ENCODE measurements at regions not wholly inside any gene's neighbourhood (a gene's known extent, or its start where the extent isn't known, plus 50 kb on each side); places are given as distances from the start of the nearest gene placed in this dataset.

GRCh38 chr4:52187603-52188002 is 136.5 kb downstream of the SPATA18 start:
- Histone ChIP-seq H3F3A (ENCODE audit: low read length, unreplicated experiment) (no peaks in the 10 kb centered on the region), H3K27me3 (ENCODE audit: low read length) (peaks cover 20% of the 10 kb centered on the region), H3K4me3 (ENCODE audit: low read length) (no peak overlapping the region), H3K36me3 (ENCODE audit: low read depth, low read length) (no peaks in the 10 kb centered on the region), H3K9me2 (replicated peaks; ENCODE audit: low read length) (no peaks in the 10 kb centered on the region), H2AFZ (ENCODE audit: low read length) (no peak overlapping the region), H3K9me3 (ENCODE audit: low read length) (no peaks in the 10 kb centered on the region), H3K4me2 (ENCODE audit: low read length) (no peak overlapping the region), H4K20me1 (ENCODE audit: low read length) (no peaks in the 10 kb centered on the region), H3K9ac (ENCODE audit: low read length) (no peak overlapping the region), H3K4me1 (ENCODE audit: insufficient read depth, low read length) (no peaks in the 10 kb centered on the region), H3K79me2 (ENCODE audit: low read length) (no peaks in the 10 kb centered on the region), H3K27ac (ENCODE audit: low read length) (no peak overlapping the region)
- intact Hi-C loops (cut with micrococcal nuclease) = no loop called here
- POLR2A ChIA-PET (ENCODE audit: unreplicated experiment) = no interaction called here
- ATAC-seq = no peak
- TF ChIP-seq CTCF (conservative IDR thresholded peaks at IDR 0.05; ENCODE audit: low read depth, low read length) (no peak), EZH2 (IDR thresholded peaks at IDR 0.05; ENCODE audit: low read length, unreplicated experiment) (no peak), EZH2phosphoT487 (IDR thresholded peaks at IDR 0.05; ENCODE audit: borderline replicate concordance, low read length) (no peak)
- no TSS peak for BruUV-seq (replicated peaks)
- CTCF ChIA-PET = no interaction called here
- DNase-seq = no peak

DNA sequence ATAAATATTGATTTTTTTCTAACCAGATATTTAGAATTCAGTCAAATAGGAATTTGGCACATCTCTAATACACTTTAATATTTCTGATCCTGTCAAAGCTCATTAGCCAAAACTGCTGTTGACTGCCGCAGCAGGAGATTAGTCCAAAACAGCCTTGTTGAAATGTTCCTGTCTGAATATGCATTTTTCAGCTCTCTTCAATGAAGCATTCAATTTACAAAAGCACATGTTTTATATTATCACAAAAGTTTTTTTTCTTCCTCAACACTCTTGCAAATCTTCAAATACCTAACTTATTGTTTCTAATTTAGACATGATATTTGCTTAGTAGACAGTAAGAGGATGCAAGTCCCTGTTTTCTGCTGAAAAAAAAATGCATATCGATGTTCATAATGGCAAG is 140.9 kb downstream of the SPATA18 start:
- POLR2A ChIA-PET (ENCODE audit: unreplicated experiment) = no interaction called here
- no peaks in the 10 kb centered on the region for H4K20me1 ChIP-seq (ENCODE audit: low read length)
- no peak for TF ChIP-seq CTCF (conservative IDR thresholded peaks at IDR 0.05; ENCODE audit: low read depth, low read length)
- no peak for TF ChIP-seq EZH2phosphoT487 (IDR thresholded peaks at IDR 0.05; ENCODE audit: borderline replicate concordance, low read length)
- no peak for TF ChIP-seq EZH2 (IDR thresholded peaks at IDR 0.05; ENCODE audit: low read length, unreplicated experiment)
- no peaks in the 10 kb centered on the region for H3K9me3 ChIP-seq (ENCODE audit: low read length)
- intact Hi-C loops (cut with micrococcal nuclease) = no loop called here
- H3K9ac ChIP-seq (ENCODE audit: low read length) = no peak overlapping the region
- DNase-seq (no peak), ATAC-seq (no peak)
- 0 out of 2 replicates have a peak, but pooled peaks cover 4% of the 10 kb centered on the region for H3K4me1 ChIP-seq (ENCODE audit: insufficient read depth, low read length)
- no peak overlapping the region for H3K4me2 ChIP-seq (ENCODE audit: low read length)
- CTCF ChIA-PET = no interaction called here
- no TSS peak for BruUV-seq (replicated peaks)
- H3K79me2 ChIP-seq (ENCODE audit: low read length) = no peaks in the 10 kb centered on the region
- H3K27ac ChIP-seq (ENCODE audit: low read length) = no peak overlapping the region
- no peak overlapping the region for H2AFZ ChIP-seq (ENCODE audit: low read length)
- no peaks in the 10 kb centered on the region for H3F3A ChIP-seq (ENCODE audit: low read length, unreplicated experiment)
- no peaks in the 10 kb centered on the region for H3K9me2 ChIP-seq (replicated peaks; ENCODE audit: low read length)
- peaks cover 20% of the 10 kb centered on the region for H3K27me3 ChIP-seq (ENCODE audit: low read length)
- H3K4me3 ChIP-seq (ENCODE audit: low read length) = no peak overlapping the region
- no peaks in the 10 kb centered on the region for H3K36me3 ChIP-seq (ENCODE audit: low read depth, low read length)

DNA sequence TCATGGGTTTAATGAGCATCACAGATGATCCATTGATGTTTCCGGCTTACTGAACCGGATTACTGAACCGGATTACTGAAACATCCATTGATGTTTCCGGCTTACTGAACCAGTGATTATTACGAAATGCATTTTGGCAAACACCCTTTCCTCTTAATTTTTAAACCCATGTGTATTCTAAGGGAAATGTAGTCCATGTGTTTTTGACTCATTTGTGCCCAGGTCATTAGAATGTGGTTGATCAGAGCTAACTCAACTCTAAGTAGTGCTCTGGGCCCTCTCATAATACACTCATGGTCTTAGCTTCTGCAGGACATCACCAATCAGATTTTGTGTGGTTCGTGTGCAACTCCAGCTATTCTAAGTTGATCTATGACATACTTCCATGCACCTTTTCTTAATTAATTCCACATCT is 141.6 kb downstream of the SPATA18 start:
- intact Hi-C loops (cut with micrococcal nuclease) = no loop called here
- DNase-seq (no peak), ATAC-seq (no peak)
- Histone ChIP-seq H3K27ac (ENCODE audit: low read length) (no peak overlapping the region), H3K4me3 (ENCODE audit: low read length) (no peak overlapping the region), H3K9ac (ENCODE audit: low read length) (no peak overlapping the region), H3K9me2 (replicated peaks; ENCODE audit: low read length) (no peaks in the 10 kb centered on the region), H3K79me2 (ENCODE audit: low read length) (no peaks in the 10 kb centered on the region), H3K4me2 (ENCODE audit: low read length) (no peak overlapping the region), H3K36me3 (ENCODE audit: low read depth, low read length) (no peaks in the 10 kb centered on the region), H3K27me3 (ENCODE audit: low read length) (peaks cover 20% of the 10 kb centered on the region), H4K20me1 (ENCODE audit: low read length) (no peaks in the 10 kb centered on the region), H3K9me3 (ENCODE audit: low read length) (no peaks in the 10 kb centered on the region), H3K4me1 (ENCODE audit: insufficient read depth, low read length) (0 out of 2 replicates have a peak, but pooled peaks cover 4% of the 10 kb centered on the region), H2AFZ (ENCODE audit: low read length) (no peak overlapping the region), H3F3A (ENCODE audit: low read length, unreplicated experiment) (no peaks in the 10 kb centered on the region)
- CTCF ChIA-PET = no interaction called here
- POLR2A ChIA-PET (ENCODE audit: unreplicated experiment) = no interaction called here
- TF ChIP-seq EZH2phosphoT487 (IDR thresholded peaks at IDR 0.05; ENCODE audit: borderline replicate concordance, low read length) = no peak
- no peak for TF ChIP-seq CTCF (conservative IDR thresholded peaks at IDR 0.05; ENCODE audit: low read depth, low read length)
- no TSS peak for BruUV-seq (replicated peaks)
